ENCODE measurements at regions not wholly inside any gene's neighbourhood (a gene's known extent, or its start where the extent isn't known, plus 50 kb on each side); places are given as distances from the start of the nearest gene placed in this dataset.

DNA sequence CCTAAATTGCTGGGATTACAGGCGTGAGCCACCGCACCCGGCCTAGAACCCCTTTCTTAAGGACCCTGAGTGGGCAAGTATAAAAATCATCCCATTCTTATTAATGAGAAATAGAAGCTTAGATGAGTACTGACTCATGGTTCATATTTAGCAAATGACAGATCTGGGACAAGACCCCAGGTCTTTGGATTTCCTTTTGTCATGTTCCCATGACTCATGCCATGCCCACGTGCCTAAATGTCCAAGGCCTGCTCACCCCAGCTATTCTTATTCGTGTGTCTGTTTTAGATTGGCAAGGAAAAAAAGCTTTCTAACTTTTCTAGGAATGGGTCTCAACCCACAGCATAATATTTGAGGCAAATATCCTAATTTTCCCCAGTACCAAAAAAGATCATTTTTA, 57.7 kb upstream of the RPS23 start:
- no peak overlapping the region for H4K12ac ChIP-seq (ENCODE audit: low read depth, low read length)
- no peak overlapping the region for H3K9ac ChIP-seq (ENCODE audit: low read length)
- H4K91ac ChIP-seq (ENCODE audit: low read depth, low read length): peak overlapping the region; percentile 76
- H2BK120ac ChIP-seq (ENCODE audit: insufficient read depth, low read length, poor library complexity): peak overlapping the region; percentile 58
- H3K4ac ChIP-seq (ENCODE audit: low read depth, low read length): no peak overlapping the region
- peak overlapping the region; percentile 29 for H2AK5ac ChIP-seq (ENCODE audit: low read length)
- H3K27me3 ChIP-seq (ENCODE audit: insufficient read depth, low read length): no peaks in the 10 kb centered on the region
- no peak overlapping the region for H3K23ac ChIP-seq (ENCODE audit: low read length)
- no peaks in the 10 kb centered on the region for H3K9me3 ChIP-seq (ENCODE audit: insufficient read depth, low read depth, low read length)
- peaks cover 8% of the 10 kb centered on the region for H3K79me1 ChIP-seq (ENCODE audit: low read length)
- no peak overlapping the region for H3K4me2 ChIP-seq (ENCODE audit: low read length)
- peak overlapping the region; percentile 61 for H2BK12ac ChIP-seq (ENCODE audit: low read length)
- H3K36me3 ChIP-seq (ENCODE audit: control insufficient read depth in 1 of 2, insufficient read depth in 2 of 2, low read length in 2 of 2): no peaks in the 10 kb centered on the region
- no peak overlapping the region for H3K4me3 ChIP-seq (ENCODE audit: low read depth, low read length)
- WGBS (ENCODE audit: extremely low coverage, insufficient coverage, insufficient read length): no CpG with 5 or more reads among the region's 5 CpGs
- H3K79me2 ChIP-seq (ENCODE audit: control insufficient read depth, insufficient read depth, low read length, poor library complexity): no peaks in the 10 kb centered on the region
- no peak for DNase-seq
- peaks cover 4 to 14% of the 10 kb centered on the region in 2 experiments for H3K4me1 ChIP-seq (ENCODE audit: control insufficient read depth in 1 of 2, insufficient read depth in 2 of 2, low read length in 2 of 2)
- H3K18ac ChIP-seq (ENCODE audit: low read length): no peak overlapping the region
- H4K8ac ChIP-seq (ENCODE audit: low read depth, low read length): no peak overlapping the region
- no peak overlapping the region for H3K27ac ChIP-seq (ENCODE audit: low read depth, low read length)
- H3K14ac ChIP-seq (ENCODE audit: low read length): peak overlapping the region; percentile 25
- no peak overlapping the region for H2BK5ac ChIP-seq (ENCODE audit: low read depth, low read length, poor library complexity)
- H2AFZ ChIP-seq (ENCODE audit: insufficient read depth, low read length, poor library complexity): no peak overlapping the region

GRCh38 chr5:82334856-82335255, 56.7 kb upstream of the RPS23 start:
- no peak overlapping the region for H2AFZ ChIP-seq (ENCODE audit: insufficient read depth, low read length, poor library complexity)
- H3K27ac ChIP-seq (ENCODE audit: low read depth, low read length): peak overlapping the region; percentile 87
- peaks cover 8% of the 10 kb centered on the region for H3K79me1 ChIP-seq (ENCODE audit: low read length)
- no peak overlapping the region for H3K4me3 ChIP-seq (ENCODE audit: low read depth, low read length)
- no peak overlapping the region for H4K12ac ChIP-seq (ENCODE audit: low read depth, low read length)
- peak overlapping the region; percentile 19 for H3K4me2 ChIP-seq (ENCODE audit: low read length)
- no peaks in the 10 kb centered on the region for H3K79me2 ChIP-seq (ENCODE audit: control insufficient read depth, insufficient read depth, low read length, poor library complexity)
- H2BK120ac ChIP-seq (ENCODE audit: insufficient read depth, low read length, poor library complexity): no peak overlapping the region
- WGBS (ENCODE audit: extremely low coverage, insufficient coverage, insufficient read length): no CpG with 5 or more reads among the region's 4 CpGs
- H3K18ac ChIP-seq (ENCODE audit: low read length): no peak overlapping the region
- no peak overlapping the region for H3K23ac ChIP-seq (ENCODE audit: low read length)
- no peak overlapping the region for H3K14ac ChIP-seq (ENCODE audit: low read length)
- no peak overlapping the region for H3K4ac ChIP-seq (ENCODE audit: low read depth, low read length)
- H3K4me1 ChIP-seq (ENCODE audit: control insufficient read depth in 1 of 2, insufficient read depth in 2 of 2, low read length in 2 of 2): peaks cover 4 to 14% of the 10 kb centered on the region in 2 experiments
- H2BK12ac ChIP-seq (ENCODE audit: low read length): no peak overlapping the region
- H4K91ac ChIP-seq (ENCODE audit: low read depth, low read length): no peak overlapping the region
- no peak overlapping the region for H2BK5ac ChIP-seq (ENCODE audit: low read depth, low read length, poor library complexity)
- no peak overlapping the region for H4K8ac ChIP-seq (ENCODE audit: low read depth, low read length)
- no peaks in the 10 kb centered on the region for H3K9me3 ChIP-seq (ENCODE audit: insufficient read depth, low read depth, low read length)
- H3K27me3 ChIP-seq (ENCODE audit: insufficient read depth, low read length): no peaks in the 10 kb centered on the region
- DNase-seq: peak in 1 of 2 donors; percentile 52
- no peak overlapping the region for H3K9ac ChIP-seq (ENCODE audit: low read length)
- H2AK5ac ChIP-seq (ENCODE audit: low read length): no peak overlapping the region
- H3K36me3 ChIP-seq (ENCODE audit: control insufficient read depth in 1 of 2, insufficient read depth in 2 of 2, low read length in 2 of 2): no peaks in the 10 kb centered on the region

DNA sequence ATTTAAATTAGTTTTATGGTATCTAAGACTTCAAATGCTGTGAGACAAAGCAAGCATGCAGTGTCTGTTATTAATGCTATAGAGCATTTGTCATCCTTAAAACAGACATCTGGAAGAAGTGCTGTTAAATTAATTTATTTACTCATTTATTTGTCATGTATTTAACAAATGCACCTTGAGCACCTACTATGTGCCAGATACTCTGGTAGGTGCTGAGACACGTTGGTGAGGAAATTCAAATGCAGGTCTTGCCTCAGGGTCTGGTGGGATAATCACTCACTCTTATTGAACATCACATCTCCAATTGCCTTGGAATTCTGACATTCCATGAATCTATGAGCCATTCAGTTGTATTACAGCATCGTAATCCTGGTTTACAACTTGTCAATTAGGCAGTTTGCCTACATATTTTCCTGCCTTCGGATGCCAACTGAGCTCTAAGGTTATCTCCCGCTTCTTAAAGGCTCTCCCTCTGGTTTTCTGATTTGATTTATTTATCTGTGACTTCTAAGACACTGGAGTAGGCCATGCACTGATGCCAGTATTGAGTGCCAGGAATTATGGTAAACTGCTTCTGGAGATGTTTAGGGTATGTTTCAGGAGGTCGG, 56.0 kb upstream of the RPS23 start:
- Histone ChIP-seq H3K9me3 (ENCODE audit: insufficient read depth, low read depth, low read length) (no peaks in the 10 kb centered on the region), H3K14ac (ENCODE audit: low read length) (no peak overlapping the region), H2BK120ac (ENCODE audit: insufficient read depth, low read length, poor library complexity) (no peak overlapping the region), H3K9ac (ENCODE audit: low read length) (no peak overlapping the region), H3K4ac (ENCODE audit: low read depth, low read length) (no peak overlapping the region), H3K36me3 (ENCODE audit: control insufficient read depth in 1 of 2, insufficient read depth in 2 of 2, low read length in 2 of 2) (no peaks in the 10 kb centered on the region), H3K27me3 (ENCODE audit: insufficient read depth, low read length) (no peaks in the 10 kb centered on the region), H3K4me2 (ENCODE audit: low read length) (peak overlapping the region; percentile 19), H3K27ac (ENCODE audit: low read depth, low read length) (peak overlapping the region; percentile 87), H2AFZ (ENCODE audit: insufficient read depth, low read length, poor library complexity) (no peak overlapping the region), H3K79me1 (ENCODE audit: low read length) (peaks cover 8% of the 10 kb centered on the region), H3K18ac (ENCODE audit: low read length) (no peak overlapping the region), H3K4me3 (ENCODE audit: low read depth, low read length) (no peak overlapping the region), H3K4me1 (ENCODE audit: control insufficient read depth in 1 of 2, insufficient read depth in 2 of 2, low read length in 2 of 2) (peaks cover 4 to 14% of the 10 kb centered on the region in 2 experiments), H3K23ac (ENCODE audit: low read length) (no peak overlapping the region), H2BK5ac (ENCODE audit: low read depth, low read length, poor library complexity) (no peak overlapping the region), H4K8ac (ENCODE audit: low read depth, low read length) (no peak overlapping the region), H2AK5ac (ENCODE audit: low read length) (no peak overlapping the region), H4K12ac (ENCODE audit: low read depth, low read length) (no peak overlapping the region), H3K79me2 (ENCODE audit: control insufficient read depth, insufficient read depth, low read length, poor library complexity) (no peaks in the 10 kb centered on the region), H2BK12ac (ENCODE audit: low read length) (no peak overlapping the region), H4K91ac (ENCODE audit: low read depth, low read length) (no peak overlapping the region)
- WGBS (ENCODE audit: extremely low coverage, insufficient coverage, insufficient read length): no CpG with 5 or more reads among the region's 5 CpGs
- DNase-seq: no peak

GRCh38 chr5:82332886-82333615, 54.9 kb upstream of the RPS23 start:
- peaks cover 2% of the 10 kb centered on the region for H3K9me3 ChIP-seq (ENCODE audit: insufficient read depth, low read depth, low read length)
- H3K4me1 ChIP-seq (ENCODE audit: control insufficient read depth in 1 of 2, insufficient read depth in 2 of 2, low read length in 2 of 2): peaks cover 4 to 14% of the 10 kb centered on the region in 2 experiments
- no CpG with 5 or more reads among the region's 2 CpGs for WGBS (ENCODE audit: extremely low coverage, insufficient coverage, insufficient read length)
- H2AFZ ChIP-seq (ENCODE audit: insufficient read depth, low read length, poor library complexity): no peak overlapping the region
- no peak overlapping the region for H2AK5ac ChIP-seq (ENCODE audit: low read length)
- no peak overlapping the region for H3K4me2 ChIP-seq (ENCODE audit: low read length)
- no peaks in the 10 kb centered on the region for H3K27me3 ChIP-seq (ENCODE audit: insufficient read depth, low read length)
- no peak overlapping the region for H4K91ac ChIP-seq (ENCODE audit: low read depth, low read length)
- no peaks in the 10 kb centered on the region for H3K79me2 ChIP-seq (ENCODE audit: control insufficient read depth, insufficient read depth, low read length, poor library complexity)
- H3K14ac ChIP-seq (ENCODE audit: low read length): no peak overlapping the region
- H3K23ac ChIP-seq (ENCODE audit: low read length): no peak overlapping the region
- no peak for DNase-seq
- no peak overlapping the region for H2BK5ac ChIP-seq (ENCODE audit: low read depth, low read length, poor library complexity)
- no peak overlapping the region for H4K12ac ChIP-seq (ENCODE audit: low read depth, low read length)
- H3K36me3 ChIP-seq (ENCODE audit: control insufficient read depth in 1 of 2, insufficient read depth in 2 of 2, low read length in 2 of 2): no peaks in the 10 kb centered on the region
- no peak overlapping the region for H3K27ac ChIP-seq (ENCODE audit: low read depth, low read length)
- H3K4ac ChIP-seq (ENCODE audit: low read depth, low read length): no peak overlapping the region
- H3K18ac ChIP-seq (ENCODE audit: low read length): no peak overlapping the region
- H3K4me3 ChIP-seq (ENCODE audit: low read depth, low read length): no peak overlapping the region
- H4K8ac ChIP-seq (ENCODE audit: low read depth, low read length): no peak overlapping the region
- H2BK12ac ChIP-seq (ENCODE audit: low read length): no peak overlapping the region
- H3K9ac ChIP-seq (ENCODE audit: low read length): no peak overlapping the region
- peaks cover 8% of the 10 kb centered on the region for H3K79me1 ChIP-seq (ENCODE audit: low read length)
- H2BK120ac ChIP-seq (ENCODE audit: insufficient read depth, low read length, poor library complexity): no peak overlapping the region

Measured in trophoblast cell (in vitro differentiated cells and primary cell).